Activated B cell treated with CpG ODN at 0.5 μM for 24 hours (primary cell): ENCODE measurements at regions not wholly inside any gene's neighbourhood (a gene's known extent, or its start where the extent isn't known, plus 50 kb on each side); places are given as distances from the start of the nearest gene placed in this dataset.

ENCODE experiments used
- ATAC-seq: fragments of 200-7000 bp; cut with Tn5 transposase; one replicate; pipeline ENCODE4 v1.10.0; 2021; ENCODE audit warnings: low read depth, mild to moderate bottlenecking, moderate library complexity
- CTCF ChIA-PET: fragments of 350-600 bp; sonication (Branson Sonifier 250); formaldehyde crosslinking; loops from one replicate; lab custom pipeline; 2021; ENCODE audit warnings: antibody characterized with exemption; lab: Charles Lee
- POLR2A ChIA-PET: fragments of 350-600 bp; sonication (Branson Sonifier 250); formaldehyde crosslinking; loops from one replicate; lab custom pipeline; 2021; ENCODE audit warnings: antibody characterized with exemption; lab: Charles Lee
- DNase-seq: peaks from one replicate; pipeline ENCODE4 v3.0.0; 2022
- H3K27ac Mint-ChIP-seq: one replicate; pipeline ENCODE4 v1.8.0; 2020; ENCODE audit warnings: mixed read lengths
- H3K27me3 Mint-ChIP-seq: one replicate; pipeline ENCODE4 v1.8.0; 2021; ENCODE audit warnings: mixed read lengths
- H3K36me3 Mint-ChIP-seq: one replicate; pipeline ENCODE4 v1.8.0; 2021; ENCODE audit warnings: low read depth, mixed read lengths
- H3K4me1 Mint-ChIP-seq: one replicate; pipeline ENCODE4 v1.8.0; 2021; ENCODE audit warnings: mixed read lengths
- H3K4me3 Mint-ChIP-seq: one replicate; pipeline ENCODE4 v1.8.0; 2020; ENCODE audit warnings: mild to moderate bottlenecking, mixed read lengths
- H3K9me3 Mint-ChIP-seq: one replicate; pipeline ENCODE4 v1.8.0; 2020; ENCODE audit warnings: mixed read lengths
- intact Hi-C: fragments of 100-400 bp; cut with micrococcal nuclease; formaldehyde crosslinking; loops from one replicate; pipeline ENCODE4 v1.15.1; 2024
- TF ChIP-seq, protein P1 (sequence below): fragments of 200-600 bp; IDR thresholded peaks from one replicate; pipeline ENCODE4 v1.8.0; 2022; ENCODE audit warnings: antibody characterized with exemption, mild to moderate bottlenecking

DNA sequence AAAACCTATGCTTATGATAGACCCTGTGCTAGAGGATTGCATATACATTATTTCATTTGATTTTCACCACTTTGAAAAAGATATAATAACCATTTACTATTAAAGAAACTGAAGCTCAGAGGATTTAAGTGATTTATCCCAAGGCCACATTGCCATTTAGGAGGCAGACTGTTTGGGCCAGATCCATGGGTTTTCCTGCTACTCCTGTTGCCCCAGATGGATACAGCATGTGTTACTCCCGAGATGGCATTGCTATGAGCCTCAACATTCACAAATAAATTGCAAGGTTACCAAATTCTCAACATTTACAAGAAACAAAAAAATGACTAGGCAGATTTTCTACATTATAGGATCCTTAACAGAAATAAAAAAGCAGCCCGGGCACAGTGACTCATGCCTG is 322.1 kb upstream of the SOX9 start:
- TF ChIP-seq, protein P1, sequence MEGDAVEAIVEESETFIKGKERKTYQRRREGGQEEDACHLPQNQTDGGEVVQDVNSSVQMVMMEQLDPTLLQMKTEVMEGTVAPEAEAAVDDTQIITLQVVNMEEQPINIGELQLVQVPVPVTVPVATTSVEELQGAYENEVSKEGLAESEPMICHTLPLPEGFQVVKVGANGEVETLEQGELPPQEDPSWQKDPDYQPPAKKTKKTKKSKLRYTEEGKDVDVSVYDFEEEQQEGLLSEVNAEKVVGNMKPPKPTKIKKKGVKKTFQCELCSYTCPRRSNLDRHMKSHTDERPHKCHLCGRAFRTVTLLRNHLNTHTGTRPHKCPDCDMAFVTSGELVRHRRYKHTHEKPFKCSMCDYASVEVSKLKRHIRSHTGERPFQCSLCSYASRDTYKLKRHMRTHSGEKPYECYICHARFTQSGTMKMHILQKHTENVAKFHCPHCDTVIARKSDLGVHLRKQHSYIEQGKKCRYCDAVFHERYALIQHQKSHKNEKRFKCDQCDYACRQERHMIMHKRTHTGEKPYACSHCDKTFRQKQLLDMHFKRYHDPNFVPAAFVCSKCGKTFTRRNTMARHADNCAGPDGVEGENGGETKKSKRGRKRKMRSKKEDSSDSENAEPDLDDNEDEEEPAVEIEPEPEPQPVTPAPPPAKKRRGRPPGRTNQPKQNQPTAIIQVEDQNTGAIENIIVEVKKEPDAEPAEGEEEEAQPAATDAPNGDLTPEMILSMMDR: no peak
- intact Hi-C loops: no loop called here
- POLR2A ChIA-PET: no interaction called here
- ATAC-seq (no peak), DNase-seq (no peak)
- CTCF ChIA-PET: no interaction called here
- H3K36me3 Mint-ChIP-seq: no peaks in the 10 kb centered on the region
- H3K27ac Mint-ChIP-seq: no peak overlapping the region
- H3K4me1 Mint-ChIP-seq: no peaks in the 10 kb centered on the region
- H3K4me3 Mint-ChIP-seq: no peak overlapping the region
- H3K27me3 Mint-ChIP-seq: no peaks in the 10 kb centered on the region
- peaks cover 10% of the 10 kb centered on the region for H3K9me3 Mint-ChIP-seq

DNA sequence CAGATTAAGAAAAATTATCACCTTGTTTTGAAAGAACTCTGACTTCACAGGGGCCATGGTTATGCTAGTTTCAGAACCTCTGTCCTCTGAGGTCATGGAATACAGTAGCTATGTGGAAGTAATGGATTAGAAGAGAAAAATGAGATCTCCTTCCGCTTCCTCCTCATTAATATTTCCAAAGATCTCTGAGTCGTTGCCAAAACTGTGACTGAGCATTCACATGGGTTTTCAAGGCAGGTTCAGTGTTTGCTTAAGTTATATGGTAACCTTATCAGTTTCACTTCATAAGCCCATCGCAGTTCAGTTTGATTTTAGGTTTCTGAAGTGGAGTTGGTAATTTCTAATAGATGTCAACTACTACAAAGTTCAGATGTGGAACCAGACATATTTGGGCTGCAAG is 321.2 kb upstream of the SOX9 start:
- DNase-seq: no peak
- POLR2A ChIA-PET: no interaction called here
- Mint-ChIP-seq H3K27ac (no peak overlapping the region), H3K36me3 (no peaks in the 10 kb centered on the region), H3K9me3 (peaks cover 7% of the 10 kb centered on the region), H3K4me3 (no peak overlapping the region), H3K27me3 (no peaks in the 10 kb centered on the region), H3K4me1 (no peaks in the 10 kb centered on the region)
- no peak for ATAC-seq
- CTCF ChIA-PET: no interaction called here
- intact Hi-C loops: no loop called here
- TF ChIP-seq, protein P1: no peak

DNA sequence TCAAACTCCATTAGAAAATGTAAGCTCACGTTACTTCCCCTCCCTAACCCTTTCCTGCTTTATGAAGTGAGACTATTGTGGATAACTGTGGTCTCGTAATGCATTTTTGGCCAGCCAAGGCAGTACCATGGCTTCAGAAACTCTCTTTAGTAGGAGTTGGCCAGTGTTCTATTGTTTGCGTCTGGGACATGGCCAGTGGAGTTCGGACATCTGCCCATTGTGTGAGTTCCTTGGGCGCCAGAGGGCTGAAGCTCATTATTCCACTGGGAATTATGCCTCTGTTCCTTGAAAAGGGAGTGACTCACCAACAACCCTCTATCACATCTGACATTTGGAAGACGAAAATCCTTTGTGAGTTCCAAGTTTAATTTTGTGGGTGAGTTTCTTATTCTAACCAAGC is 319.5 kb upstream of the SOX9 start:
- Mint-ChIP-seq H3K9me3 (peaks cover 6% of the 10 kb centered on the region), H3K36me3 (no peaks in the 10 kb centered on the region), H3K27me3 (no peaks in the 10 kb centered on the region), H3K4me1 (no peaks in the 10 kb centered on the region), H3K4me3 (no peak overlapping the region), H3K27ac (no peak overlapping the region)
- intact Hi-C loops: no loop called here
- ATAC-seq: no peak
- TF ChIP-seq, protein P1: no peak
- CTCF ChIA-PET: no interaction called here
- POLR2A ChIA-PET: no interaction called here
- no peak for DNase-seq

DNA sequence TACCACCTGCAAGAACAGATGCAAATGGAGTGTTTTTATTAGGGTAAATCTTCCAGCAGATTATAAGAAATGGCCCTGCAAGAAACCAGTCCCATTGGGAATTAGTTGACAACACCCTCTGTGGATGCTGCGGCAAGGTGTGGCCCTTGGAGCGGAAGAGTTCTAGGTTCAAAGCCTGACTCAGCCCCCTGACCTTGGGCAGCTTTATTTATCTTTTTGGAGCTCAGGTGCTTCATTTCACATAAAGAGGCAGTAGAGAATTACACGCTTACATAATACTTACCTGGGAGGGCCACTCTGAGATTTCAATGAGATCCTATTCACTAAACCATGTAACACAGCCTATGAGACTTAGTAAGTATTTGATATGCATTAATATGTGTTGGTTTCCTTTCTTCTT is 318.2 kb upstream of the SOX9 start:
- peaks cover 3% of the 10 kb centered on the region for H3K9me3 Mint-ChIP-seq
- no peaks in the 10 kb centered on the region for H3K27me3 Mint-ChIP-seq
- ChIA-PET POLR2A (no interaction called here), CTCF (no interaction called here)
- intact Hi-C loops: no loop called here
- DNase-seq (no peak), ATAC-seq (no peak)
- H3K4me3 Mint-ChIP-seq: no peak overlapping the region
- TF ChIP-seq, protein P1: no peak
- H3K27ac Mint-ChIP-seq: no peak overlapping the region
- H3K36me3 Mint-ChIP-seq: no peaks in the 10 kb centered on the region
- H3K4me1 Mint-ChIP-seq: no peaks in the 10 kb centered on the region

DNA sequence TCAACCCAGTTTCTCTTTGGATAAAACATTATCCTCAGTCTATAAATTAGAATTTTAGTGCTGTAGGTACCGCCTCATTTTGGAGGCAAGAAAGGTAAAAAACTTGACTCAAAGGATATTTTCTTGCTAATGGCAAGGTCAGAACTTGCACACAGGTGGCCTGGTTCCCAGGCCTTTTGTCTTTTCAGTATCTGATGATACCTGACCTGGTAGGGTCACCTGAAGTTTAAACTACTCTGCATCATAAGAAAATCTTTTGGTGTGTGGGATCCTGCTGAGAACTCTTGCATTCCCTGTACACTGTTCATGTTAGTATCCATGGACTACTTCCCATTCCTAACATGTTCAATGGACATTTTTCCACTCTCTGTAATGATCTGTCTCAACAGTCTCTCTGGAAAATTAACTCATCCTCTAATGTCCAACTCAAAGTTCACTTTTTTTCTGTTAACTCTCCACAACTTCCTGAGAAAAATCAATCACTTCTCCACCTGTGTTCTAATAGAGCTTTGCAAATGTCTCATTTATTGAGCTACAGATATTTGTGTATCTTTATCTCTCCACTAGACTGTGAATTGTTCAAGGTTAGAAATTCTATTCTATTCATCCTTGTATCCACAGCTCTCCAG is 317.1 kb upstream of the SOX9 start:
- Mint-ChIP-seq H3K27ac (no peak overlapping the region), H3K36me3 (no peaks in the 10 kb centered on the region), H3K4me1 (no peaks in the 10 kb centered on the region), H3K9me3 (no peaks in the 10 kb centered on the region), H3K27me3 (no peaks in the 10 kb centered on the region), H3K4me3 (no peak overlapping the region)
- ATAC-seq (no peak), DNase-seq (no peak)
- ChIA-PET CTCF (no interaction called here), POLR2A (no interaction called here)
- intact Hi-C loops: no loop called here
- TF ChIP-seq, protein P1: no peak
